WTC11 (cell line): ENCODE measurements at regions not wholly inside any gene's neighbourhood (a gene's known extent, or its start where the extent isn't known, plus 50 kb on each side); places are given as distances from the start of the nearest gene placed in this dataset.

Experiments used
- ATAC-seq: fragments of 200-7000 bp; cut with Tn5 transposase; 2 replicates; pipeline ENCODE4 v1.10.0; 2021; ENCODE audit warnings: mild to moderate bottlenecking, moderate library complexity
- CTCF ChIA-PET: fragments of 300-600 bp; sonication (Branson Sonifier 250); formaldehyde crosslinking; loops from one replicate; lab custom pipeline; 2021; ENCODE audit warnings: antibody characterized with exemption; lab: Charles Lee
- POLR2A ChIA-PET: fragments of 350-600 bp; sonication (Branson Sonifier 250); formaldehyde crosslinking; loops from one replicate; lab custom pipeline; 2021; ENCODE audit warnings: antibody characterized with exemption; lab: Charles Lee
- DNase-seq: peaks from one replicate; pipeline ENCODE4 v3.0.0; 2021; ENCODE audit warnings: low spot score
- H3K27ac Mint-ChIP-seq: 2 replicates; pipeline ENCODE4 v1.8.0; 2021; ENCODE audit warnings: mixed read lengths
- H3K27me3 Mint-ChIP-seq: 2 replicates; pipeline ENCODE4 v1.8.0; 2021; ENCODE audit warnings: low read depth, mild to moderate bottlenecking, moderate library complexity, mixed read lengths
- H3K36me3 Mint-ChIP-seq: 2 replicates; pipeline ENCODE4 v1.8.0; 2021; ENCODE audit warnings: mixed read lengths
- H3K4me1 Mint-ChIP-seq: 2 replicates; pipeline ENCODE4 v1.8.0; 2022; ENCODE audit warnings: mixed read lengths
- H3K4me3 Mint-ChIP-seq: 2 replicates; pipeline ENCODE4 v1.8.0; 2021; ENCODE audit warnings: mild to moderate bottlenecking, moderate library complexity, mixed read lengths
- H3K9me3 Mint-ChIP-seq: 2 replicates; pipeline ENCODE4 v1.8.0; 2021; ENCODE audit warnings: mixed read lengths
- CREB1 ChIP-seq: sonication (generic); formaldehyde crosslinking; IDR thresholded peaks from 2 replicates; pipeline ENCODE4 v1.8.0; 2023; ENCODE audit warnings: mild to moderate bottlenecking, missing genetic modification reagents
- ELF4 ChIP-seq: sonication (generic); formaldehyde crosslinking; IDR thresholded peaks from 2 replicates; pipeline ENCODE4 v1.8.1; 2022; ENCODE audit warnings: low read depth, mild to moderate bottlenecking, moderate library complexity, missing genetic modification reagents
- FOXJ3 ChIP-seq: sonication (generic); formaldehyde crosslinking; IDR thresholded peaks from 2 replicates; pipeline ENCODE4 v1.9.0; 2021; ENCODE audit warnings: missing genetic modification reagents, mild to moderate bottlenecking, borderline replicate concordance
- GABPB1 ChIP-seq: sonication (generic); formaldehyde crosslinking; IDR thresholded peaks from 2 replicates; pipeline ENCODE4 v1.8.1; 2023; ENCODE audit warnings: mild to moderate bottlenecking, missing genetic modification reagents
- GTF2I ChIP-seq: fragments of 250-450 bp; sonication (Bioruptor Pico); conservative IDR thresholded peaks from 2 replicates; pipeline ENCODE4 v1.4.0; 2021; ENCODE audit warnings: mild to moderate bottlenecking
- HMGXB4 ChIP-seq: sonication (generic); formaldehyde crosslinking; IDR thresholded peaks from 2 replicates; pipeline ENCODE4 v1.8.1; 2023; ENCODE audit warnings: mild to moderate bottlenecking, moderate library complexity, missing genetic modification reagents
- IRF2 ChIP-seq: sonication (generic); formaldehyde crosslinking; IDR thresholded peaks from 2 replicates; pipeline ENCODE4 v1.8.0; 2022; ENCODE audit warnings: low read depth, missing genetic modification reagents, borderline replicate concordance
- KAT7 ChIP-seq: sonication (generic); formaldehyde crosslinking; IDR thresholded peaks from 2 replicates; pipeline ENCODE4 v1.8.1; 2023; ENCODE audit warnings: missing genetic modification reagents, mild to moderate bottlenecking, borderline replicate concordance
- NR2C2 ChIP-seq: sonication (generic); formaldehyde crosslinking; IDR thresholded peaks from 2 replicates; pipeline ENCODE4 v1.8.0; 2022; ENCODE audit warnings: mild to moderate bottlenecking, missing genetic modification reagents
- RELA ChIP-seq: sonication (generic); formaldehyde crosslinking; IDR thresholded peaks from 2 replicates; pipeline ENCODE4 v1.8.1; 2022; ENCODE audit warnings: missing genetic modification reagents, mild to moderate bottlenecking, borderline replicate concordance
- ZNF232 ChIP-seq: sonication (generic); formaldehyde crosslinking; IDR thresholded peaks from 2 replicates; pipeline ENCODE4 v1.8.0; 2022; ENCODE audit warnings: mild to moderate bottlenecking, missing genetic modification reagents
- ZNF263 ChIP-seq: sonication (generic); formaldehyde crosslinking; IDR thresholded peaks from 2 replicates; pipeline ENCODE4 v1.8.1; 2022; ENCODE audit warnings: low read depth, mild to moderate bottlenecking, moderate library complexity, missing genetic modification reagents
- ZNF416 ChIP-seq: fragments of 250-450 bp; sonication (Bioruptor Pico); IDR thresholded peaks from 2 replicates; pipeline ENCODE4 v1.9.0; 2021; ENCODE audit warnings: mild to moderate bottlenecking, inconsistent platforms
- ZSCAN18 ChIP-seq: fragments of 250-450 bp; sonication (Bioruptor Pico); IDR thresholded peaks from 2 replicates; pipeline ENCODE4 v2.1.2; 2022; ENCODE audit warnings: mild to moderate bottlenecking, moderate library complexity
- TF ChIP-seq, protein P1 (sequence below): sonication (generic); formaldehyde crosslinking; conservative IDR thresholded peaks from 2 replicates; pipeline ENCODE4 v1.8.1; 2023; ENCODE audit warnings: mild to moderate bottlenecking, low read depth, missing genetic modification reagents, moderate library complexity
- TF ChIP-seq, protein P2 (sequence below): sonication (generic); formaldehyde crosslinking; IDR thresholded peaks from 2 replicates; pipeline ENCODE4 v1.8.1; 2022; ENCODE audit warnings: low read depth, missing genetic modification reagents, borderline replicate concordance
- TF ChIP-seq, protein P3 (sequence below): fragments of 250-450 bp; sonication (Bioruptor Pico); IDR thresholded peaks from 2 replicates; pipeline ENCODE4 v1.8.0; 2021; ENCODE audit warnings: mild to moderate bottlenecking
- TF ChIP-seq, protein P4 (sequence below): sonication (generic); formaldehyde crosslinking; IDR thresholded peaks from 2 replicates; pipeline ENCODE4 v1.8.1; 2022; ENCODE audit warnings: low read depth, mild to moderate bottlenecking, moderate library complexity, missing genetic modification reagents, borderline replicate concordance

- no peak for DNase-seq
- peaks cover 4% of the 10 kb centered on the region; the same call in 1 of the 2 replicates for H3K4me1 Mint-ChIP-seq
- no peak overlapping the region for H3K27ac Mint-ChIP-seq
- no peaks in the 10 kb centered on the region for H3K27me3 Mint-ChIP-seq
- POLR2A ChIA-PET, result no interaction called here
- no peak overlapping the region for H3K4me3 Mint-ChIP-seq
- TF ChIP-seq, protein P1, sequence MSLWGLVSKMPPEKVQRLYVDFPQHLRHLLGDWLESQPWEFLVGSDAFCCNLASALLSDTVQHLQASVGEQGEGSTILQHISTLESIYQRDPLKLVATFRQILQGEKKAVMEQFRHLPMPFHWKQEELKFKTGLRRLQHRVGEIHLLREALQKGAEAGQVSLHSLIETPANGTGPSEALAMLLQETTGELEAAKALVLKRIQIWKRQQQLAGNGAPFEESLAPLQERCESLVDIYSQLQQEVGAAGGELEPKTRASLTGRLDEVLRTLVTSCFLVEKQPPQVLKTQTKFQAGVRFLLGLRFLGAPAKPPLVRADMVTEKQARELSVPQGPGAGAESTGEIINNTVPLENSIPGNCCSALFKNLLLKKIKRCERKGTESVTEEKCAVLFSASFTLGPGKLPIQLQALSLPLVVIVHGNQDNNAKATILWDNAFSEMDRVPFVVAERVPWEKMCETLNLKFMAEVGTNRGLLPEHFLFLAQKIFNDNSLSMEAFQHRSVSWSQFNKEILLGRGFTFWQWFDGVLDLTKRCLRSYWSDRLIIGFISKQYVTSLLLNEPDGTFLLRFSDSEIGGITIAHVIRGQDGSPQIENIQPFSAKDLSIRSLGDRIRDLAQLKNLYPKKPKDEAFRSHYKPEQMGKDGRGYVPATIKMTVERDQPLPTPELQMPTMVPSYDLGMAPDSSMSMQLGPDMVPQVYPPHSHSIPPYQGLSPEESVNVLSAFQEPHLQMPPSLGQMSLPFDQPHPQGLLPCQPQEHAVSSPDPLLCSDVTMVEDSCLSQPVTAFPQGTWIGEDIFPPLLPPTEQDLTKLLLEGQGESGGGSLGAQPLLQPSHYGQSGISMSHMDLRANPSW (CRISPR knock-in tag), result no peak
- TF ChIP-seq, protein P2, sequence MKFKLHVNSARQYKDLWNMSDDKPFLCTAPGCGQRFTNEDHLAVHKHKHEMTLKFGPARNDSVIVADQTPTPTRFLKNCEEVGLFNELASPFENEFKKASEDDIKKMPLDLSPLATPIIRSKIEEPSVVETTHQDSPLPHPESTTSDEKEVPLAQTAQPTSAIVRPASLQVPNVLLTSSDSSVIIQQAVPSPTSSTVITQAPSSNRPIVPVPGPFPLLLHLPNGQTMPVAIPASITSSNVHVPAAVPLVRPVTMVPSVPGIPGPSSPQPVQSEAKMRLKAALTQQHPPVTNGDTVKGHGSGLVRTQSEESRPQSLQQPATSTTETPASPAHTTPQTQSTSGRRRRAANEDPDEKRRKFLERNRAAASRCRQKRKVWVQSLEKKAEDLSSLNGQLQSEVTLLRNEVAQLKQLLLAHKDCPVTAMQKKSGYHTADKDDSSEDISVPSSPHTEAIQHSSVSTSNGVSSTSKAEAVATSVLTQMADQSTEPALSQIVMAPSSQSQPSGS (CRISPR knock-in tag), result no peak
- TF ChIP-seq ZNF232 (CRISPR knock-in tag), result no peak
- no peak for TF ChIP-seq FOXJ3 (CRISPR knock-in tag)
- TF ChIP-seq GABPB1 (CRISPR knock-in tag), result no peak
- TF ChIP-seq, protein P3, sequence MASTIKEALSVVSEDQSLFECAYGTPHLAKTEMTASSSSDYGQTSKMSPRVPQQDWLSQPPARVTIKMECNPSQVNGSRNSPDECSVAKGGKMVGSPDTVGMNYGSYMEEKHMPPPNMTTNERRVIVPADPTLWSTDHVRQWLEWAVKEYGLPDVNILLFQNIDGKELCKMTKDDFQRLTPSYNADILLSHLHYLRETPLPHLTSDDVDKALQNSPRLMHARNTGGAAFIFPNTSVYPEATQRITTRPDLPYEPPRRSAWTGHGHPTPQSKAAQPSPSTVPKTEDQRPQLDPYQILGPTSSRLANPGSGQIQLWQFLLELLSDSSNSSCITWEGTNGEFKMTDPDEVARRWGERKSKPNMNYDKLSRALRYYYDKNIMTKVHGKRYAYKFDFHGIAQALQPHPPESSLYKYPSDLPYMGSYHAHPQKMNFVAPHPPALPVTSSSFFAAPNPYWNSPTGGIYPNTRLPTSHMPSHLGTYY (CRISPR knock-in tag), result no peak
- TF ChIP-seq ZNF416 (CRISPR knock-in tag), result no peak
- no peak for TF ChIP-seq ZNF263 (CRISPR knock-in tag)
- no peak for TF ChIP-seq GTF2I (CRISPR knock-in tag)
- no peak for TF ChIP-seq IRF2 (CRISPR knock-in tag)
- no peak for TF ChIP-seq ELF4
- no peak for TF ChIP-seq RELA (CRISPR knock-in tag)
- no peak for TF ChIP-seq NR2C2 (CRISPR knock-in tag)
- no peak for TF ChIP-seq ZSCAN18 (CRISPR knock-in tag)
- no peak for TF ChIP-seq CREB1 (CRISPR knock-in tag)
- TF ChIP-seq HMGXB4 (CRISPR knock-in tag), result no peak
- no peak for TF ChIP-seq KAT7 (CRISPR knock-in tag)
- TF ChIP-seq, protein P4, sequence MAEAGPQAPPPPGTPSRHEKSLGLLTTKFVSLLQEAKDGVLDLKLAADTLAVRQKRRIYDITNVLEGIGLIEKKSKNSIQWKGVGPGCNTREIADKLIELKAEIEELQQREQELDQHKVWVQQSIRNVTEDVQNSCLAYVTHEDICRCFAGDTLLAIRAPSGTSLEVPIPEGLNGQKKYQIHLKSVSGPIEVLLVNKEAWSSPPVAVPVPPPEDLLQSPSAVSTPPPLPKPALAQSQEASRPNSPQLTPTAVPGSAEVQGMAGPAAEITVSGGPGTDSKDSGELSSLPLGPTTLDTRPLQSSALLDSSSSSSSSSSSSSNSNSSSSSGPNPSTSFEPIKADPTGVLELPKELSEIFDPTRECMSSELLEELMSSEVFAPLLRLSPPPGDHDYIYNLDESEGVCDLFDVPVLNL (CRISPR knock-in tag), result no peak
- TF ChIP-seq, all 79 proteins: peak for 0
- no peaks in the 10 kb centered on the region for H3K36me3 Mint-ChIP-seq
- no peak for ATAC-seq
- H3K9me3 Mint-ChIP-seq, result no peaks in the 10 kb centered on the region
- CTCF ChIA-PET, result no interaction called here
These were observed 486.3 kb downstream of the EFNB2 start for GRCh38 chr13:106049171-106049570.
